HG02588 (cell line): ENCODE measurements at regions not wholly inside any gene's neighbourhood (a gene's known extent, or its start where the extent isn't known, plus 50 kb on each side); places are given as distances from the start of the nearest gene placed in this dataset.

Experiments used
- ATAC-seq: cut with Tn5 transposase; IDR thresholded peaks from one replicate; pipeline ENCODE4 v1.9.1; 2021; ENCODE audit warnings: mild to moderate bottlenecking, moderate library complexity; ENCODE audit not compliant: unreplicated experiment

DNA sequence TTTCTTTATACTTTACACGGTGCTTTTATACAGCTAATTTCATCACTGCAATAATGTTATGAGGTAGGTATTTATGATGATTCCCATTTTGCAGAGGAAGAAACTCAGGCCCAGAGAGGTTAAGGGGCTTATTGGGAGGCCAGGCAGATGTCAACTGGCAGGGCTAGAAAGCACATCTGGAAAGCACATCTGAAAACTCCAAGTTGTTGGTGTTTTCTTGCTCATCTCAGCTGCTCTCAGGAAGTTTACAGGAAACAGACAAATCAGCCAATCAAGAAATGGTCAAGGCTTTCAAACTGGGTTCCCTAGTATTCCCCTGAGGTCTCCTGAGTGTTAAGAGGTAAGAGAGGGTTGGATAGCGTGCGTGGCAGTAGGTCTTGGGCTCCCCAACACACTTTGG, 124.1 kb upstream of the MED13L start:
- ATAC-seq: no peak

DNA sequence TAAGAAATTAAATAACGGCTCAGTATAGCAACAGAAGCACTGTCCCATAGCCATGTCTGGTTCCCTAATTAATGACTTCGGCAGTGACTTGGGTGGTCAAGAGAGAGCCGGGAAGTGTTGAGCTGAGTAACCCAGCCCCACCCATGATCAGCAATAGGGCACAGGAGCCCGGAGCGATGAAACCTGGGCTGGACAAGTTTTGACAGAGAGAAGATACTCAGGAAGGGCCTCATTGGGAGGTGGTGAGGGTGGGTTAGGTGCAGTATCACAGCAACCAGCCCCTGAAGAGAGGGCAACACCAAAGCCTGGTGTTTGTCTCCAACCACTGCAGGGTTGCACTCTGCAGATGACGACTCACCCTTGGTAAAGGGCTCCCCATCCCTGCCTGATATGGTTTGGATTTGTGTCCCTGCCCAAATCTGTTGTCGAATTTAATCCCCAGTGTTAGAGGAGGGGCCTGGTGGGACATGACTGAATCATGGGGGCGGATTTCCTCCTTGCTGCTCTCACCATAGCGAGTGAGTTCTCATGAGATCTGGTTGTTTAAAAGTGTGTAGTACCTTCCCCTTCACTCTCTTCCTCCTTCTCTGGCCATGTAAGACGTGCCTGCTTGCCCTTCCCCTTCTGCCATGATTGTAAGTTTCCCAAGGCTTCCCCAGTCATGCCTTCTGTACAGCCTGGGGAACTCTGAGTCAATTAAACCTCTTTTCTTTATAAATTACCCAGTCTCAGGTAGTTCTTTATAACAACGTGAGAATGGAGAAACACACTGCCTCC, 124.9 kb upstream of the MED13L start:
- no peak for ATAC-seq

DNA sequence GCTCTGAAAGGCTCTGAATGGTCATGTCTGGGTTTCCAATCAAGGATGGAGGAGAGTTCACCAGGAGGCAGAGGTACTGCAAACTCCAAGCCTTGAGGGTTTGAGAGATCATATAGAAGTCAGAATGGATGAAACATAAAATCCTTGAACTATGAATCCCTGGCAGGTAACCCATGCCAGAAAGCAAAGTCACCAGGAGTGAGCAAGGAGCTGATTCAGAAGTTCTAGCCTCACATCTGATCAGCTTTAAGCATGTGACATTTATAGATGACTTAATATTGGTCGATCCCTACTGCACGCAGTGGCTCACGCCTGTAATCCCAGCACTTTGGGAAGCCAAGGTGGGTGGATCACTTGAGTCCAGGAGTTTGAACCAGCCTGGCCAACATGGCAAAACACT, 126.1 kb upstream of the MED13L start:
- ATAC-seq: no peak

- ATAC-seq: no peak
Observed at GRCh38 chr12:116404247-116404646, 126.8 kb upstream of the MED13L start.

DNA sequence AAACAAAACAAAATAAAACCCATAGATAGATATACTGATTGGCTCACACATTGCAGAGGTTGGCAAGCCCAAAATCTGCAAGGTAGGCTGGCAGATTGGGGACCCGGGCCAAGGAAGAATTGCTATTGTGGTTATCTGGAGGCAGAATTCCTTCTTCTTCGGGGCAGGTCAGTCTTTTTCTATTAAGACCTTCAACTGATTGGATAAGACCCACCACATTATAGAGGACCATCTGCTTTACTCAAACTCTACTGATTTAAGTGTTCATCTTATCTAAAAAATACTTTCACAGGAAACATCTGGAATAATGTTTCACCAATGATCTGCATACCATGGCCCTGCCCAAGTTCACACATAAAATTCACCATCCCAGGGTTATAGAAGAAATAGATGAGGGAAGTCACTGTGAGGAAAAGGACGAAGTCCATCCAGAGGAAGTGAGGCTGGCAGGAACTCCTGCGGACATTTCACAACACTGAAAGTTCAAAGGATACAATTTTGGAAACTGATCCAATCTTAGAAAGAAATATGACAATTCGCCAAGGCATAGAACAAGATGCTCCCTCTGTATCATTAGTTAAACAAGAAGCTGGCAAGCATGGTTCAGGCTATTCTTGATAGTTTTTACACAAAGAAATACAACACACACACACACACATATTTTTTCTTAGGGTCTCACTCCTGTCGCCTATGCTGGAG, 127.6 kb upstream of the MED13L start:
- no peak for ATAC-seq

- no peak for ATAC-seq
Observed at GRCh38 chr12:116406529-116406928, 129.0 kb upstream of the MED13L start.

DNA sequence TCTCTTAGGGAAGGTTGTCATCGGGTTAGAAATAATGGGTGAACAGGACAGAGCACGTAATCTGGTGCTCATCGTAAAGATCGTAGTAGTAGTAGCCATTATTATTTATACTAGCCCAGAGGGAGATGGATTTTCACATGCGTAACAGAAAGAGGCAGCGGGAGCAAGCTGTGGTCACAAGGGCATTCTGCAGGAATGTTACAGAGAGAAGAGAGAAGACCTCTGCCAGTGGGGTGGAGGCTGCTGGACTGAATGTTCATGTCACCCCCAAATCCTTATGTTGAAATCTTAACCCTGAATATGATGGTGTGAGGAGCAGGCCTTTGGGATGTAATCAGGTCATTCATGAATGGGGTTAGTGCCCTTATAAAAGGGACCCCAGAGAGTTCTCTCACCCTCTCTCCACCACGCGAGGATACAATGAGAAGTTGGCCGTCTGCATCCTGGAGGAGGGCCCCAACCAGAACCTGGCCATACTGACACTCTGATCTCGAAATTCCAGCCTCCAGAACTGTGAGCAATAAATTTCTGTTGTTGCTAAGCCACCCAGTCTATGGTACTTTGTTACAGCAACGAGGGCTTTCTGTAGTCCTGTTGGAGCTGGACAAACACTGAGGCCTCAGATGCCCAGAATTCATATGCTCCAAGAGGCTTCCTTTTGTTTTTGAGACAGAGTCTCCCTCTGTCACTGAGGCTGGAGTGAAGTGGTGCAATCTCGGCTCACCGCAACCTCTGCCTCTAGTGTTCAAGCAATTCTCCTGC, 131.2 kb upstream of the MED13L start:
- no peak for ATAC-seq

DNA sequence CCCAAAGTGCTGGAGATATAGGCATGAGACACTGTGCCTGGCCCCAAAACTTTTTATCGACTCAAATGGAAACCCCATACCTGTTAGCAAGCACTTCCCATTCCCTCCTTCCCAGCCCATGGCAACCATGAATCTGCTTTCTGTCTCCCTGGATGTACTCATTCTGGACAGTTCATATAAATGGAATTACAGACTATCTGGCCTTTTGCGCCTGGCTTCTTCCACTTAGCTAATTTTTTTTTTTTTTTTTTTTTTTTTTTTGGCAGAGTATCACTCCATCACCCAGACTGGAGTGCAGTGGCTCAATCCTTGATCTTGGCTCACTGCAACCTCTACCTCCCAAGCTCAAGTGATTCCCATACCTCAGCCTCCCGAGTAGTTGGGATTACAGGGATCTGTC, 134.5 kb upstream of the MED13L start:
- ATAC-seq: no peak

GRCh38 chr12:116414891-116415290, 137.4 kb upstream of the MED13L start:
- no peak for ATAC-seq

GRCh38 chr12:116415408-116416108, 138.1 kb upstream of the MED13L start:
- ATAC-seq: no peak

DNA sequence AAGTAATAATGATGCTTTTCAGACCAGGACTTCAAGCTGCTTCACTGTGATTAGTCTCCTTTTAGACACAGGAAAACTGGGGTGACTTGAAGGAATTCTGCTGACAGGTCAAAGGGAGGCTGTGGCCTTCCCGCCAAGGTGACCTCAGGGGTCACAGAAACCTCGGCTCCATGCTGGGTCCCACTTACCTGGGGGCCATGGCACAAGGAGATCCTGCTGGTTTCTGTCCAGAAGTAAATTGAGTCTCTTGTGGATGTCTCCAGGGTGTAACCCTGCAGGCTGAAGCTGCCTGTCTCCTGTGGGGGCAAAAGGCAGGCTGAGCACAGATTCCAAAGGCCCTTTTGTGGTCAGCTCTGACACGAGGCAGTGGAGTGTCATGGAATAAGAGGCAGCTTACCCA, 138.7 kb upstream of the MED13L start:
- no peak for ATAC-seq

GRCh38 chr12:116418551-116418950, 140.6 kb upstream of the MAP1LC3B2 start:
- ATAC-seq: no peak

GRCh38 chr12:116420227-116420880, 138.8 kb upstream of the MAP1LC3B2 start:
- no peak for ATAC-seq

- ATAC-seq: no peak
Observed at GRCh38 chr12:116421785-116422538, 137.2 kb upstream of the MAP1LC3B2 start.

DNA sequence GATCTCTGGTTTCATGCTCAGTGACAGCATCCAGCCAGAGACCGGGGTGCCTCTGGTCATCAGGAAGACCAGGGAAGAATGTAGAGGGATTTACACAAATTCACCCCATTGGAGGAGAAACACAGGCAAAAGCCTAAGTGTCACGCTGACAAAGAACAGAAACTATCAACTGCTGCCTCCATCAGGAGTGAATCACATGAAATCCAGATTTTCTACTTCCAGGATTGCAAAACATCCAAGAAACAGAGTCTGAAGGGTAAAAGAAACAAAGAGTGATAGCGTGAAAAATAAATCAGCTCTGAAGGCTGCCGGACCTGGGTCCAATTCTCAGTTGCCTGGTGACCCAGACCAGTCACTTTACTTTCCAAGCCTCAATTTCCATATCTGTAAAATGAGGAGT, 136.1 kb upstream of the MAP1LC3B2 start:
- ATAC-seq: no peak

DNA sequence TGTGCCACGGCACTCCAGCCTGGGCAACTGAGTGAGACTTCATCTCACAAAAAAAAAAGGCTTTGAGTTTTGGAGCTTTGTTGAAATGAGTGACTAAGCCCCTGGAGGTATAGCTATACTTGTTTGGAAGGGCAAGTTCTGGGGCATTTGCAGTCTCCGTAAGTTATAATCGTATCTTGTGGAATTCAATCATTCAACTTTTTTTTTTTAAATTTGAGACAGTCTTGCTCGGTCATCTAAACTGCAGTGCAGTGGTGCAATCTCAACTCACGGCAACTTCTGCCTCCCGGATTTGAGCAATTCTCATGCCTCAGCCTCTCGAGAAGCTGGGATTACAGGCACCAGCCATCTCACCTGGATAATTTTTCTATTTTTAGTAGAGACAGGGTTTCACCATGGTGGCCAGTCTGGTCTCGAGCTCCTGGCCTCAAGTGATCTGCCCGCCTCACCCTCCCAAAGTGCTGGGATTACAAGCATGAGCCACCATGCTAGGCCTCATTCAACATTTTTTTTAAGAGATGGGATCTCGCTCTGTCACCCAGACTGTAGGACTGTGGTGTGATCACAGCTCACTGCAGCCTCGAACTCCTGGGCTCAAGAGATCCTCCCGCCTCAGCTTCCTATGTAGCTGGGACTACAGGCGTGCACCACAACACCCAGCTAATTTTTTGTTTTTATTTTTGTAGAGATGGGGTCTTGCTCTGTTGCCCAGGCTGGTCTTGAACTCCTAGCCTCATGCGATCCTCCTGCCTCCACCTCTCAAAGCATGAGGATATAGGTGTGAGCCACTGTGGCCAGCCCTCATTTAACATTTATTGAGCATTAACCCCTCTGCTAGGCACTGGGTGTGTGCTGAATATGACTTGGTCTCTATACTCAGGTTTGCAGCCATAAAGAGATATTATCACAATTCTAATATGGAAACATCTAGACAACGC, 133.7 kb upstream of the MAP1LC3B2 start:
- no peak for ATAC-seq

DNA sequence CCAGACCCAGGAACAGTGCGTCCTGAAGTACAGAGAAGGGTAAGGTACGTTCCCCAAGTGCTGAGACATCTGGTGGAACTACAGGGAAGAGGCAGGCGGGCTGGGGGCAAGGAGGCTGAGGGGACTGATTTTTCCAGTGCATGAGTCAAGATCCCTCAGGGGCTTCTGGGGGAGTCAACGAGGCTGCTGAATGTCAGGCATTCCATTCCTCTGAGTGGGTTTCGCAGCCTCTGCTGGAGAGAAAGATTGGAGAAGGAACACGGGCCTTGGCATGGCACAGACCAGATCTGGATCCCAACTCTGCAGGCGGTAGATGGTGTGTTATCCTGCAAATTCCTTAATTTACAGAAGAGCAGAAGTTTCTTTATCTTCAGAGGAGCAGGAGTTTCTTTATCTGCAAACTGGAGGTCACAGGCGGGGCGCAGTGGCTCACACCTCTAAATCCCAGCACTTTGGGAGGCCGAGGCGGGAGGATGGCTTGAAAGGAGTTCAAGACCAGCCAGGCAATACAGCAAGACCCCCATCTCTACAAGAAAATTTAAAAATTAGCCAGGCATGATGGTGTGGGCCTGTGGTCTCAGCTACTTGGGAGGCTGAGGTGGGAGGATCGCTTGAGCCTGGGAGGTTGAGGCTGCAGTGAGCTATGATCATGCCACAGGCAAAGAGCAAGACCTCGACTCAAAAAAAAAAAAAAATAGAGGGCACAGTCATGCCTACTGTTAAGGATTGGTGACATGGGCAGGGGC, 132.6 kb upstream of the MAP1LC3B2 start:
- ATAC-seq: no peak
